Cardiac fibroblast (primary cell): ENCODE measurements at regions not wholly inside any gene's neighbourhood (a gene's known extent, or its start where the extent isn't known, plus 50 kb on each side); places are given as distances from the start of the nearest gene placed in this dataset.
A peak's percentile ranks its signal among the peaks of the same experiment; 100 is the strongest.

Source experiments
- DNase-seq, 2 donors: peaks; one replicate each; pipeline versions ENCODE4 v3.0.0 to v3.0.0-alpha.2; 2010; ENCODE audit warnings: low read depth in 2 of 2
- H3K4me3 ChIP-seq, 2 donors: replicated peaks in 1 of 2; 1 replicate in 1 of 2; 2 replicates in 1 of 2; pipeline ENCODE4 v1.5.1; 2011; ENCODE audit warnings: low read depth in 2 of 2, low read length in 2 of 2, mild to moderate bottlenecking in 2 of 2, moderate library complexity in 1 of 2
- TF ChIP-seq, protein P1 (sequence below): IDR thresholded peaks from one replicate; pipeline ENCODE4 v1.5.1; 2011; ENCODE audit warnings: low read depth, mild to moderate bottlenecking, low read length, inconsistent platforms

DNA sequence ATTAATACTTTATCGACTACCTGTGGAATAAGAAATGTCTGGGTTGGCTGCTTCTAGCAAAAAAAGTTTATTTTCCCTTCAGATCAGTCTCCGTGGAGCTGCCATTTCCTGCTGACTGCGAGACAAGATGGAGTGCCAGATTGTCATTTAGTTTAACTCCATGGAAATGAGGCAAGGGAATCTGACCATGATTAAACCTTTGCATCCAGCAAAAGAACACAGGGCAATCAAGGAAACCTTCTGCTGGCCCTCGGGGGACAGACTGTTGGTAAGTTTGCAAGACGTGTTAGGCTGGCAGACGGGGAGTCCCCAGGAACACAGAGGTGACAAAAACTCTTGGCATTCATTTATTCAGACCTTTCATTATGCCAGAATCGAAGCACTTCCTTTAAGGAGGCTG is 52.2 kb upstream of the SPACA1 start:
- H3K4me3 ChIP-seq: no peak overlapping the region
- TF ChIP-seq, protein P1, sequence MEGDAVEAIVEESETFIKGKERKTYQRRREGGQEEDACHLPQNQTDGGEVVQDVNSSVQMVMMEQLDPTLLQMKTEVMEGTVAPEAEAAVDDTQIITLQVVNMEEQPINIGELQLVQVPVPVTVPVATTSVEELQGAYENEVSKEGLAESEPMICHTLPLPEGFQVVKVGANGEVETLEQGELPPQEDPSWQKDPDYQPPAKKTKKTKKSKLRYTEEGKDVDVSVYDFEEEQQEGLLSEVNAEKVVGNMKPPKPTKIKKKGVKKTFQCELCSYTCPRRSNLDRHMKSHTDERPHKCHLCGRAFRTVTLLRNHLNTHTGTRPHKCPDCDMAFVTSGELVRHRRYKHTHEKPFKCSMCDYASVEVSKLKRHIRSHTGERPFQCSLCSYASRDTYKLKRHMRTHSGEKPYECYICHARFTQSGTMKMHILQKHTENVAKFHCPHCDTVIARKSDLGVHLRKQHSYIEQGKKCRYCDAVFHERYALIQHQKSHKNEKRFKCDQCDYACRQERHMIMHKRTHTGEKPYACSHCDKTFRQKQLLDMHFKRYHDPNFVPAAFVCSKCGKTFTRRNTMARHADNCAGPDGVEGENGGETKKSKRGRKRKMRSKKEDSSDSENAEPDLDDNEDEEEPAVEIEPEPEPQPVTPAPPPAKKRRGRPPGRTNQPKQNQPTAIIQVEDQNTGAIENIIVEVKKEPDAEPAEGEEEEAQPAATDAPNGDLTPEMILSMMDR: no peak
- no peak for DNase-seq

DNA sequence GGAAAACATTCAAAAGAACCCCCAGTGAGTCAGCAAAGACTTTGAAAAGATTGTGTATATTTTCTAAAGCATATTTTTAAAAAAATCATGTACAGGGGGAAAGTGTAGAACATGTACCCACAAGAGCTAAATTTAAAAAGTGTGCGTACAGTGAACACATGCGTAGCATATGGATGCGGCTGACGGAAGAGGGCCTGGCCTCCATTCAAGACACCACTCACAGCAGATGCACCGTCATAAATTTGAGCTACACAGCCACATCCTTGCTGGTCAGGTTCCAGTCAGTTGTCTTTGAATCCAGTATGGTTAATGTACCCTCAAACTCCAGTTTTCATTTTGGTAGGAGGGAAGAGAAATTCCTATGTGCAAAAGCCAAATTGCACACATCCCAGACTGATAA is 54.3 kb upstream of the SPACA1 start:
- DNase-seq: no peak
- TF ChIP-seq, protein P1: no peak
- no peak overlapping the region for H3K4me3 ChIP-seq

DNA sequence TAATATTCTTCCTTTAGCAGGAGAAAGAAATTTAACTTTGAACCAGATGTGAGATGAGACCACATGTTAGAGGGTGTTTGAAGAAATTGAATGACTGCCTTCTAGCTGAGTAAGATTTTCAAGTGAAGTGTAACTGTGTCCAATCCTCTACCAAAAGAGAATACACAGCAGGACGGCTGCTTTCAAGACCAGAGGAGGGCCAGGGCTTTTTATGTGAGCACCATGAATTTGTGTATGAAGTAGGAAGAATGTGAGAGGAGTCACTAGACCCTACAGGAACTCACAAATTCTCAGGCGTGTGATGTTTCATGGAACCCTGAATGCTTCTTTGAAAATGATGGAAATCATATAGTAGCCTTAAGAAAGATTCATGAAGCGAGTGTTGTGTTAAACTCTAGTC is 56.8 kb upstream of the SPACA1 start:
- no peak for DNase-seq
- H3K4me3 ChIP-seq: no peak overlapping the region
- TF ChIP-seq, protein P1: no peak

DNA sequence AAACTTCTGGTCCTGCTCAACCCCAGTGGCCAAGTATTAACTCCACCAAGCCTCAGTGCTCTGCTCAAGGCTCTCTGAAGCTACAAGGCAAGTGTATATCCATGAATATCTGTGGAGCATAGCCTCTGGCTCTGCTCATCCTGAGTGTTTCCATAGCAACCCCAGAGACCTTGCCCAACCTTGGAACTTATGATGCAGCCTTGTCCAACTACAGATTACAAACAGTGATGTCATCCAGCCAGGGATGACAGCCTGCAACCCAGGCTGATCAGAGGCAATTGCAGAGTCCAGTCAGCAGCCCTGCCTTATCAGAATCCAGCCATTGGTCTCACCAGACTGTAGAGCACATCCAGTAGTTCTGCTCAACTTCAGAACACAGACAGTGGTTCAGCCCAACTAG is 65.5 kb upstream of the SPACA1 start:
- no peak overlapping the region for H3K4me3 ChIP-seq
- DNase-seq: peak in 1 of 2 donors; percentile 25
- TF ChIP-seq, protein P1: no peak

DNA sequence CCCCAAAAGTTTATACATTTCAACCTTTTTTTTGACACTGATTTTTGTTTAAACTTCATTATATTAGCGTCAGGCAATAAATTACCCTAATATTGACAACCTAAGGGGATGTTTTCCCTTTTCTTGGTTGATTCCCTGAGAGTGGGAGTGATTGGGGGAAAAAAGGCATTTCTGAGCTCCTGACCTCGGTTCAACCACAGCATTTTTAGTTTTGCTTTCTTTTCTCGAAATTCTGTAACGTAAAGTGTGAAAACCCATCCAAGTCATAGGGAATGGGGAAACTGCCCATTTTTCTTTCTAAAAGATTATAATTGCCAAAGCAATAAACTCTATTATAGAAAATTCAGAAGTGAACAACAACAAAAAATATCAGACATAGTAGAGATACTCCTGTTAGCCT is 67.9 kb upstream of the SPACA1 start:
- TF ChIP-seq, protein P1: no peak
- no peak overlapping the region for H3K4me3 ChIP-seq
- DNase-seq: no peak

GRCh38 chr6:87976616-87977015 is 71.0 kb upstream of the SPACA1 start:
- no peak overlapping the region for H3K4me3 ChIP-seq
- DNase-seq: no peak
- TF ChIP-seq, protein P1: no peak

DNA sequence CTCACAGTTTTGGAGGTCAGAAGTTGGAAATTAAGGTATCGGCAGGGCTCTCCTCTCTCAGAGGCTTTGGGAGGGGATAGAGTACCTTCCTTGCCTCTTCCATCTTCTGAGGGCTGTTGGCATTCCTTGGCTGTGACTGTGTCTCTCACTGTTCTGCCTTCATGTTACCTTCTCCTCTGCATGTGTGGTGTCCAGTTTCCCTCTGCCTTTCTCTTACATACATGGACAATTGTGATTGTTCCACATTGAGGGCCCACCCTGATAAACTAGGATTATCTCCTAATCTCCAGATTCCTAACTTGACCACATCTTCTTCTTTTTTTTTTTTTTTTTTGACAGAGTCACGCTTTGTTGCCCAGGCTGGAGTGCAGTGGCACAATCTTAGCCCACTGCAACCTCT is 72.1 kb upstream of the SPACA1 start:
- TF ChIP-seq, protein P1: no peak

More for the DNA sequence above, 72.1 kb upstream of the SPACA1 start:
- DNase-seq: no peak
- no peak overlapping the region for H3K4me3 ChIP-seq
